HFF-Myc (cell line): ENCODE measurements at regions not wholly inside any gene's neighbourhood (a gene's known extent, or its start where the extent isn't known, plus 50 kb on each side); places are given as distances from the start of the nearest gene placed in this dataset.

Source experiments
- DNase-seq: peaks from one replicate; pipeline ENCODE4 v3.0.0-alpha.2; 2011; ENCODE audit warnings: low read depth; ENCODE audit errors: extremely low read depth
- H3K4me3 ChIP-seq: replicated peaks from 2 replicates; pipeline ENCODE4 v1.5.1; 2011; ENCODE audit warnings: low read depth, mild to moderate bottlenecking, control low read depth, low read length
- CTCF ChIP-seq: IDR thresholded peaks from 2 replicates; pipeline ENCODE4 v1.5.1; 2012; ENCODE audit warnings: mild to moderate bottlenecking, low read depth, low read length, control low read depth; ENCODE audit errors: missing control alignments

GRCh38 chr14:54040846-54041245 is 84.2 kb upstream of the BMP4 start:
- H3K4me3 ChIP-seq = no peak overlapping the region
- no peak for DNase-seq
- no peak for TF ChIP-seq CTCF

DNA sequence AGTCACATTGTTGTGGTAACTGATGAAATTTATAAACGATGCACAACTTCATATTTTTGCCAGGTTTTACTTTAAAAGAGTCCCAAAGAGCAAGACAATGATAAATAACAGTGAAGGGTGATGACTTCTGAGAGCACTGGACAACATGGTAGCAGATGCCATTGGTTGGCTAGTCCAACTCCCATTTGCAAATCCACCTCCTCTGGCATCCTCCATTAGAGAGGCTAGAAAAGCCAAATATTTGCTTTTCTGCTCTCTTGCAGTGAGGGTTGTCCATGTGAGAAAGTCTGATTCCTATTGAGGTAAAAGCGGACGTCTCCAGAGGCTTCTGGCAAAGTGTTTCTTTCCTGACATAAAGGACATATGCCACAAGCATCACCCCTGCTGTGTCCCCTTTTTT is 89.6 kb upstream of the BMP4 start:
- DNase-seq = no peak
- TF ChIP-seq CTCF = no peak
- no peak overlapping the region for H3K4me3 ChIP-seq

DNA sequence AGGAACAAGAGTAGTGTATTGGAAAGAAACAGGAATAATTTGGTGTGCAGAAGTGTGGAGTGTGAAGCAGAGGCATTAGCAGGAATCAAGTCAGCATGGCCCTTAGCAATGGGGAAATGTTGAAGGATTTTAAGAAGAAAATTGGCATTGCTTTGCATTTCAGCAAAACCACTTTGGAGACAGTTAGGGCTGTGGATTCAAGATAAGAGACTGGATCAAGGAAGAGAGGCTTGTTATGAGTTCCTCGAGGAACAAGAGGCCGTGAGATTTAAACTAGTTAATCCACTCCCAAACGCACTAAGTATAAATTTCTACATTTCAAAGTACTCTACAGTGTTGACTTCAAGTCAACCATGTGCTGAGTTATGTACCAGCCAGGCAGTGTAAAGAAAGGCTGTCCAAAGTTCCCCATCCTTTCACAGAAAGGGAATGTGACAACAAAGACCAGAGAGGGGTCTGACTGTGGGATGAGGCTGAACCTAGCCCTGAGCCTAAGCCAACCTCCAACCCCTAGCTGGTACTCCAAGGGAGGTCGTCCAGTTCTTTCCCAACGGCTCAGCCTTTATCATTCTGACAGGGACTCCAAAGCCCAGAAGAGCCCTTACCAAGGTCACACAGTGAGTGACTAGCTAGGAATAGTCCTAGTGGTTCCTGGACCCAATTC is 91.2 kb upstream of the BMP4 start:
- no peak for TF ChIP-seq CTCF
- no peak for DNase-seq
- H3K4me3 ChIP-seq = no peak overlapping the region

DNA sequence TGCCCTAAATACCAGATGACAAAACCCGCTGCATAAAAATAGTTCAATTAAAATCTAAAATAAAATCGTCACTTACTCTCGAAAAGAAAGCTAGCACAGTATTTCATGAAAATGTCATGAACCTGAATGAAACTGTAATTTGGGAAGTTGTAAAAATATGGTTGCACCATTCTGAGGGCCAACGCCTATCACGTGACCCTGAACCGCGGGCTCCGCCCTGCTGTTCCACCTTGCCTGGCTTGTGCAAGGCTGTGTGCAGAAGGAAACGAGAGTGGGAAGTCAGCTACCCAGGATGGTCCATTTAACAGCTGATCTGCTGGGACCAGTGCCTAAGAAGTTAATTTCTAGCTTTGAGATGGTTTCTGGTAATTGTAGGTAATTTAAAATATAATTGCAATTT is 91.7 kb upstream of the BMP4 start:
- TF ChIP-seq CTCF = no peak
- DNase-seq = no peak
- no peak overlapping the region for H3K4me3 ChIP-seq

GRCh38 chr14:54048736-54049135 is 92.1 kb upstream of the BMP4 start:
- DNase-seq = no peak
- no peak for TF ChIP-seq CTCF
- no peak overlapping the region for H3K4me3 ChIP-seq

DNA sequence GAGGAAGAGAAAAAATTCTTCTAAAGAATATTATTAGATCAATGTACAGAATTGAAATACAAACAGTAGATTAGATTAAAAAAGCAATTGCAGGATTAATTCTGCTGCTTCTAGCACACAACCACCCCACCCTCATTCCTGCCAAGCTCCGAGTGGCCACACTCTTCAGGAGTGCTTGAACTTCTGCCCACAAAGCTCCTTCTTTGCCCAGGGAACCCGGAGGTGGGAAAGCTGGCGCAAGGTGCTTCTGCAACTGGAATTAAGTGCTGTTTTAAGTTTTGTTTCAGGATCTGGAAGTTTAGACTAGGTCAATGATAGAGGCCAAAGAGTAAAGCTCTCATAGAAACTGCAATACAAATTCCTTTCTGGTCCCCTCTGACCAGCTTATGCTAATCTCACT is 94.1 kb upstream of the BMP4 start:
- no peak overlapping the region for H3K4me3 ChIP-seq
- DNase-seq = no peak

More for the DNA sequence above, 94.1 kb upstream of the BMP4 start:
- no peak for TF ChIP-seq CTCF
